HepG2 (cell line): ENCODE measurements at regions not wholly inside any gene's neighbourhood (a gene's known extent, or its start where the extent isn't known, plus 50 kb on each side); places are given as distances from the start of the nearest gene placed in this dataset.

Experiments used
- ATAC-seq: fragments of 200-7000 bp; cut with Tn5 transposase; 3 replicates; pipeline ENCODE4 v1.9.1; 2020; ENCODE audit warnings: mild to moderate bottlenecking, moderate library complexity
- BruUV-seq: library from RNA; stranded (reverse); fragments of 400-500 nt; replicated peaks from 2 replicates; lab custom pipeline; 2021; lab: Mats Ljungman, UMichigan
- CTCF ChIA-PET: fragments of 300-600 bp; formaldehyde crosslinking; extraction: SDS; loops from one replicate; lab custom pipeline; 2021; ENCODE audit warnings: low total read pairs, inconsistent platforms, low intra/inter-chr PET ratio; lab: Yijun Ruan, JAX
- POLR2A ChIA-PET: fragments of 350-600 bp; sonication (Branson Sonifier 250); formaldehyde crosslinking; loops from one replicate; lab custom pipeline; 2020; ENCODE audit warnings: antibody characterized with exemption, inconsistent platforms; lab: Yijun Ruan, JAX
- DNase-seq: peaks from one replicate; pipeline ENCODE4 v3.0.0-alpha.2; 2015; ENCODE audit warnings: low spot score
- FAIRE-seq: peaks from 3 replicates; lab custom pipeline; 2011; peaks lifted over from hg19 to GRCh38; lab: Jason Lieb, UNC
- H2AFZ ChIP-seq: one replicate; pipeline ENCODE4 v1.6.1; 2011; ENCODE audit warnings: low read length, inconsistent platforms
- H3K27ac ChIP-seq: fragments of 300-600 bp; 3 replicates; pipeline ENCODE4 v1.8.0; 2011; ENCODE audit warnings: mixed run types, mild to moderate bottlenecking, mixed read lengths, low read length, inconsistent platforms; ENCODE audit not compliant: insufficient read depth; ENCODE audit errors: extremely low read length
- H3K27me3 ChIP-seq, 2 experiments: fragments of 200-600 bp in 1 of 2; 2 replicates in 1 of 2; 3 replicates in 1 of 2; pipeline versions ENCODE4 v1.6.0 to v1.8.0; 2011; ENCODE audit warnings: low read length in 2 of 2, mild to moderate bottlenecking in 2 of 2, moderate library complexity in 2 of 2, inconsistent platforms in 1 of 2; ENCODE audit not compliant: insufficient read depth in 2 of 2, control insufficient read depth in 1 of 2
- H3K36me3 ChIP-seq, 2 experiments: fragments of 200-600 bp in 1 of 2; replicated peaks in 1 of 2; 2 replicates in 1 of 2; 3 replicates in 1 of 2; pipeline versions ENCODE4 v1.5.1 to v1.8.0; 2011; ENCODE audit warnings: low read length in 2 of 2, inconsistent platforms in 1 of 2; ENCODE audit not compliant: insufficient read depth in 2 of 2, control insufficient read depth in 1 of 2
- H3K4me1 ChIP-seq: 2 replicates; pipeline ENCODE4 v1.5.1; 2012; ENCODE audit warnings: low read length, inconsistent platforms; ENCODE audit not compliant: insufficient read depth
- H3K4me2 ChIP-seq: 2 replicates; pipeline ENCODE4 v1.6.0; 2011; ENCODE audit warnings: low read depth, low read length, inconsistent platforms
- H3K4me3 ChIP-seq, 3 experiments: fragments of 200-600 bp in 1 of 3; sonication (generic), shearing (Covaris generic) in 1 of 3; replicated peaks in 1 of 3; 2 replicates each; pipeline ENCODE4 v1.5.1; 2011 to 2016; ENCODE audit warnings: low read length in 3 of 3, inconsistent platforms in 2 of 3, low read depth in 2 of 3, mild to moderate bottlenecking in 2 of 3, control low read depth in 1 of 3, mixed read lengths in 1 of 3; ENCODE audit not compliant: insufficient read depth in 1 of 3
- H3K79me2 ChIP-seq: one replicate; pipeline ENCODE4 v1.6.1; 2011; ENCODE audit warnings: low read length, inconsistent platforms; ENCODE audit not compliant: insufficient read depth
- H3K9ac ChIP-seq: 2 replicates; pipeline ENCODE4 v1.6.0; 2011; ENCODE audit warnings: mild to moderate bottlenecking, low read depth, low read length, inconsistent platforms; ENCODE audit not compliant: insufficient read depth
- H3K9me3 ChIP-seq: 2 replicates; pipeline ENCODE4 v1.5.1; 2012; ENCODE audit warnings: mild to moderate bottlenecking, low read length
- H4K20me1 ChIP-seq: 2 replicates; pipeline ENCODE4 v1.6.0; 2011; ENCODE audit warnings: inconsistent platforms, mild to moderate bottlenecking, low read length, moderate library complexity; ENCODE audit not compliant: insufficient read depth
- FOXO4 ChIP-seq: sonication (generic); formaldehyde crosslinking; conservative IDR thresholded peaks from 2 replicates; pipeline ENCODE4 v1.8.1; 2023; ENCODE audit warnings: missing genetic modification reagents
- GZF1 ChIP-seq: sonication (generic); formaldehyde crosslinking; IDR thresholded peaks from 2 replicates; pipeline ENCODE4 v1.5.1; 2020; ENCODE audit warnings: mild to moderate bottlenecking, missing genetic modification reagents
- HNRNPK ChIP-seq: fragments of 200-400 bp; formaldehyde crosslinking; IDR thresholded peaks from 2 replicates; pipeline ENCODE4 v1.6.1; 2018; ENCODE audit warnings: low read length, low read depth, moderate library complexity, mild to moderate bottlenecking; ENCODE audit not compliant: poor library complexity, severe bottlenecking
- PRMT3 ChIP-seq: sonication (generic); formaldehyde crosslinking; IDR thresholded peaks from 2 replicates; pipeline ENCODE4 v1.8.1; 2022; ENCODE audit warnings: low read depth, mild to moderate bottlenecking, moderate library complexity, missing genetic modification reagents, borderline replicate concordance
- ZNF326 ChIP-seq: sonication (generic); formaldehyde crosslinking; IDR thresholded peaks from 2 replicates; pipeline ENCODE4 v1.4.0; 2020; ENCODE audit warnings: missing genetic modification reagents, borderline replicate concordance
- ZNF766 ChIP-seq: sonication (generic); formaldehyde crosslinking; IDR thresholded peaks from 2 replicates; pipeline ENCODE4 v1.5.0; 2020; ENCODE audit warnings: missing genetic modification reagents, borderline replicate concordance
- WGBS: methylation state at CpG from one replicate; pipeline ENCODE4 v1.1.6; 2017; ENCODE audit warnings: low lambda C conversion rate; 5-methylcytosine and 5-hydroxymethylcytosine counted together
- in situ Hi-C: cut with HindIII; loops from 2 replicates; pipeline ENCODE4 v1.10.0; 2017; ENCODE audit warnings: low pct_unique_long_range_greater_than_20kb; ENCODE audit not compliant: extremely low pct_ligation_motif_present
- intact Hi-C: fragments of 100-400 bp; cut with micrococcal nuclease; formaldehyde crosslinking; loops from one replicate; pipeline ENCODE4 v1.10.0; 2022; ENCODE audit not compliant: unreplicated experiment
- TF ChIP-seq, protein P1 (sequence below): IDR thresholded peaks from 2 replicates; pipeline ENCODE4 v1.6.1; 2012; ENCODE audit warnings: low read depth, low read length, improper control_type of control experiment
- TF ChIP-seq, protein P2 (sequence below), 2 experiments: sonication (generic) in 1 of 2; formaldehyde crosslinking in 1 of 2; IDR thresholded peaks; 2 replicates each; pipeline versions ENCODE4 v1.5.1 to v1.6.1; 2011 to 2020; ENCODE audit warnings: borderline replicate concordance in 1 of 2, low read depth in 1 of 2, low read length in 1 of 2, mild to moderate bottlenecking in 1 of 2, missing genetic modification reagents in 1 of 2, moderate library complexity in 1 of 2
- TF ChIP-seq, protein P3 (sequence below): sonication (generic); formaldehyde crosslinking; conservative IDR thresholded peaks from 2 replicates; pipeline ENCODE4 v1.8.0; 2022; ENCODE audit warnings: mild to moderate bottlenecking, moderate library complexity, missing genetic modification reagents

GRCh38 chr5:2684606-2685005 is 66.9 kb downstream of the IRX2 start:
- H3K9ac ChIP-seq = no peak overlapping the region
- CTCF ChIA-PET = no interaction called here
- no peaks in the 10 kb centered on the region for H3K4me1 ChIP-seq
- in situ Hi-C loops = no loop called here
- H4K20me1 ChIP-seq = no peaks in the 10 kb centered on the region
- H3K9me3 ChIP-seq = no peaks in the 10 kb centered on the region
- WGBS = 0% methylated on average over 2 of the region's 11 CpGs
- no TSS peak for BruUV-seq
- ATAC-seq (no peak), DNase-seq (no peak), FAIRE-seq (no peak)
- intact Hi-C loops = no loop called here
- H3K79me2 ChIP-seq = no peaks in the 10 kb centered on the region
- H3K27ac ChIP-seq = no peak overlapping the region
- TF ChIP-seq FOXO4 (CRISPR knock-in tag) (no peak), ZNF326 (CRISPR knock-in tag) (no peak), HNRNPK (no peak), GZF1 (CRISPR knock-in tag) (no peak), ZNF766 (CRISPR knock-in tag) (no peak), PRMT3 (CRISPR knock-in tag) (no peak)
- TF ChIP-seq, protein P1, sequence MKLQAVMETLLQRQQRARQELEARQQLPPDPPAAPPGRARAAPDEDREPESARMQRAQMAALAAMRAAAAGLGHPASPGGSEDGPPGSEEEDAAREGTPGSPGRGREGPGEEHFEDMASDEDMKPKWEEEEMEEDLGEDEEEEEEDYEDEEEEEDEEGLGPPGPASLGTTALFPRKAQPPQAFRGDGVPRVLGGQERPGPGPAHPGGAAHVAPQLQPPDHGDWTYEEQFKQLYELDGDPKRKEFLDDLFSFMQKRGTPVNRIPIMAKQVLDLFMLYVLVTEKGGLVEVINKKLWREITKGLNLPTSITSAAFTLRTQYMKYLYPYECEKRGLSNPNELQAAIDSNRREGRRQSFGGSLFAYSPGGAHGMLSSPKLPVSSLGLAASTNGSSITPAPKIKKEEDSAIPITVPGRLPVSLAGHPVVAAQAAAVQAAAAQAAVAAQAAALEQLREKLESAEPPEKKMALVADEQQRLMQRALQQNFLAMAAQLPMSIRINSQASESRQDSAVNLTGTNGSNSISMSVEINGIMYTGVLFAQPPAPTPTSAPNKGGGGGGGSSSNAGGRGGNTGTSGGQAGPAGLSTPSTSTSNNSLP = no peak
- TF ChIP-seq, protein P2, sequence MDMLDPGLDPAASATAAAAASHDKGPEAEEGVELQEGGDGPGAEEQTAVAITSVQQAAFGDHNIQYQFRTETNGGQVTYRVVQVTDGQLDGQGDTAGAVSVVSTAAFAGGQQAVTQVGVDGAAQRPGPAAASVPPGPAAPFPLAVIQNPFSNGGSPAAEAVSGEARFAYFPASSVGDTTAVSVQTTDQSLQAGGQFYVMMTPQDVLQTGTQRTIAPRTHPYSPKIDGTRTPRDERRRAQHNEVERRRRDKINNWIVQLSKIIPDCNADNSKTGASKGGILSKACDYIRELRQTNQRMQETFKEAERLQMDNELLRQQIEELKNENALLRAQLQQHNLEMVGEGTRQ (IDR thresholded peaks at IDR 0.05; ENCODE audit: low read depth, low read length) = no peak
- TF ChIP-seq, protein P2 (CRISPR knock-in tag; IDR thresholded peaks at IDR 0.05; ENCODE audit: borderline replicate concordance) = no peak
- TF ChIP-seq, protein P3, sequence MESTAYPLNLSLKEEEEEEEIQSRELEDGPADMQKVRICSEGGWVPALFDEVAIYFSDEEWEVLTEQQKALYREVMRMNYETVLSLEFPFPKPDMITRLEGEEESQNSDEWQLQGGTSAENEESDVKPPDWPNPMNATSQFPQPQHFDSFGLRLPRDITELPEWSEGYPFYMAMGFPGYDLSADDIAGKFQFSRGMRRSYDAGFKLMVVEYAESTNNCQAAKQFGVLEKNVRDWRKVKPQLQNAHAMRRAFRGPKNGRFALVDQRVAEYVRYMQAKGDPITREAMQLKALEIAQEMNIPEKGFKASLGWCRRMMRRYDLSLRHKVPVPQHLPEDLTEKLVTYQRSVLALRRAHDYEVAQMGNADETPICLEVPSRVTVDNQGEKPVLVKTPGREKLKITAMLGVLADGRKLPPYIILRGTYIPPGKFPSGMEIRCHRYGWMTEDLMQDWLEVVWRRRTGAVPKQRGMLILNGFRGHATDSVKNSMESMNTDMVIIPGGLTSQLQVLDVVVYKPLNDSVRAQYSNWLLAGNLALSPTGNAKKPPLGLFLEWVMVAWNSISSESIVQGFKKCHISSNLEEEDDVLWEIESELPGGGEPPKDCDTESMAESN (CRISPR knock-in tag) = no peak
- no peaks in the 10 kb centered on the region for H3K36me3 ChIP-seq
- no peak overlapping the region for H3K4me2 ChIP-seq
- POLR2A ChIA-PET = no interaction called here
- no peak overlapping the region for H3K4me3 ChIP-seq
- H2AFZ ChIP-seq = no peak overlapping the region
- peaks cover 1 to 18% of the 10 kb centered on the region in 2 experiments; a peak in 2 of 5 replicates for H3K27me3 ChIP-seq
